Naive B cell (primary cell): ENCODE measurements at regions not wholly inside any gene's neighbourhood (a gene's known extent, or its start where the extent isn't known, plus 50 kb on each side); places are given as distances from the start of the nearest gene placed in this dataset.
A peak's percentile ranks its signal among the peaks of the same experiment; 100 is the strongest.
"Not testable (repeated sequence)": the region's sequence is repeated elsewhere in the genome, so short reads cannot be mapped to it uniquely, and the experiment has no call there.

Experiments used
- ATAC-seq, 2 donors: fragments of 150-1000 bp; cut with Tn5 transposase; 2 replicates each; pipeline ENCODE4 v1.10.0; 2021; ENCODE audit warnings: low read depth in 2 of 2, mild to moderate bottlenecking in 2 of 2, moderate library complexity in 2 of 2
- DNase-seq: peaks from one replicate; pipeline ENCODE4 v3.0.0; 2022
- H3K27ac Mint-ChIP-seq, 6 donors: one replicate each; pipeline ENCODE4 v1.8.0; 2020 to 2022; ENCODE audit warnings: mild to moderate bottlenecking in 6 of 6, mixed read lengths in 6 of 6, moderate library complexity in 5 of 6, inconsistent platforms in 2 of 6
- H3K27me3 Mint-ChIP-seq, 3 donors: one replicate each; pipeline ENCODE4 v1.8.0; 2021 to 2022; ENCODE audit warnings: mixed read lengths in 3 of 3, mild to moderate bottlenecking in 1 of 3
- H3K36me3 Mint-ChIP-seq, 2 donors: one replicate each; pipeline ENCODE4 v1.8.0; 2020 to 2022; ENCODE audit warnings: mixed read lengths in 2 of 2, inconsistent platforms in 1 of 2, mild to moderate bottlenecking in 1 of 2
- H3K4me1 Mint-ChIP-seq, 3 donors: one replicate each; pipeline ENCODE4 v1.8.0; 2020 to 2022; ENCODE audit warnings: mixed read lengths in 3 of 3, inconsistent platforms in 1 of 3, mild to moderate bottlenecking in 1 of 3, moderate library complexity in 1 of 3
- H3K4me3 Mint-ChIP-seq, 8 donors: one replicate each; pipeline ENCODE4 v1.8.0; 2020 to 2022; ENCODE audit warnings: mild to moderate bottlenecking in 8 of 8, mixed read lengths in 8 of 8, moderate library complexity in 8 of 8, inconsistent platforms in 2 of 8
- H3K9me3 Mint-ChIP-seq, 7 donors: one replicate each; pipeline ENCODE4 v1.8.0; 2020 to 2022; ENCODE audit warnings: mixed read lengths in 7 of 7, mild to moderate bottlenecking in 5 of 7, inconsistent platforms in 2 of 7, moderate library complexity in 1 of 7

- Mint-ChIP-seq H3K36me3 (peaks cover 8 to 19% of the 10 kb centered on the region in 2 donors), H3K4me1 (peaks cover 0 to 11% (median 5%) of the 10 kb centered on the region in 3 donors), H3K4me3 (no peak overlapping the region), H3K27ac (no peak overlapping the region), H3K27me3 (no peaks in the 10 kb centered on the region), H3K9me3 (no peaks in the 10 kb centered on the region)
- ATAC-seq (no peak), DNase-seq (no peak)
Observed at GRCh38 chr16:27628241-27628942, 78.4 kb downstream of the KATNIP start.

GRCh38 chr16:27628943-27629462 is 79.1 kb downstream of the KATNIP start:
- not testable (repeated sequence) for H3K4me3 Mint-ChIP-seq, H3K9me3 Mint-ChIP-seq, H3K27me3 Mint-ChIP-seq, H3K4me1 Mint-ChIP-seq, ATAC-seq, DNase-seq, H3K27ac Mint-ChIP-seq
- H3K36me3 Mint-ChIP-seq: peaks cover 8 to 19% of the 10 kb centered on the region in 2 donors

- Mint-ChIP-seq H3K9me3 (no peaks in the 10 kb centered on the region), H3K36me3 (peaks cover 12 to 26% of the 10 kb centered on the region in 2 donors), H3K27ac (no peak overlapping the region), H3K4me1 (no peaks in the 10 kb centered on the region), H3K27me3 (no peaks in the 10 kb centered on the region), H3K4me3 (peak overlapping the region in 1 of 8 donors; percentile 30)
- no peak for DNase-seq
- ATAC-seq: no peak
Observed at GRCh38 chr16:27632216-27632615, 82.3 kb downstream of the KATNIP start.

- Mint-ChIP-seq H3K4me3 (no peak overlapping the region), H3K27me3 (no peaks in the 10 kb centered on the region), H3K4me1 (no peaks in the 10 kb centered on the region), H3K27ac (no peak overlapping the region), H3K36me3 (peaks cover 22 to 26% of the 10 kb centered on the region in 2 donors), H3K9me3 (no peaks in the 10 kb centered on the region)
- no peak for ATAC-seq
- DNase-seq: no peak
Observed at GRCh38 chr16:27633221-27633620, 83.3 kb downstream of the KATNIP start.

- Mint-ChIP-seq H3K4me3 (no peak overlapping the region), H3K27ac (no peak overlapping the region), H3K4me1 (no peaks in the 10 kb centered on the region), H3K27me3 (no peaks in the 10 kb centered on the region), H3K36me3 (peaks cover 22 to 26% of the 10 kb centered on the region in 2 donors), H3K9me3 (no peaks in the 10 kb centered on the region)
- ATAC-seq (no peak), DNase-seq (no peak)
Observed at GRCh38 chr16:27633721-27634120, 83.8 kb downstream of the KATNIP start.

GRCh38 chr16:27634779-27635178 is 84.8 kb downstream of the KATNIP start:
- ATAC-seq (no peak), DNase-seq (no peak)
- no peak overlapping the region for H3K4me3 Mint-ChIP-seq
- no peaks in the 10 kb centered on the region for H3K9me3 Mint-ChIP-seq
- no peaks in the 10 kb centered on the region for H3K27me3 Mint-ChIP-seq
- H3K36me3 Mint-ChIP-seq: peaks cover 22 to 26% of the 10 kb centered on the region in 2 donors
- no peak overlapping the region for H3K27ac Mint-ChIP-seq
- peaks cover 0 to 3% (median 0%) of the 10 kb centered on the region in 3 donors for H3K4me1 Mint-ChIP-seq

- Mint-ChIP-seq H3K9me3 (peaks cover 0 to 3% (median 0%) of the 10 kb centered on the region in 7 donors), H3K4me3 (no peak overlapping the region), H3K36me3 (peaks cover 15 to 28% of the 10 kb centered on the region in 2 donors), H3K27me3 (no peaks in the 10 kb centered on the region), H3K4me1 (peaks cover 0 to 3% (median 0%) of the 10 kb centered on the region in 3 donors), H3K27ac (no peak overlapping the region)
- no peak for ATAC-seq
- DNase-seq: no peak
Observed at GRCh38 chr16:27636453-27637240, 86.7 kb downstream of the KATNIP start.

- Mint-ChIP-seq H3K27ac (no peak overlapping the region), H3K36me3 (peaks cover 7 to 26% of the 10 kb centered on the region in 2 donors), H3K4me3 (no peak overlapping the region), H3K4me1 (peaks cover 0 to 3% (median 0%) of the 10 kb centered on the region in 3 donors), H3K9me3 (peaks cover 0 to 5% (median 1%) of the 10 kb centered on the region in 7 donors), H3K27me3 (no peaks in the 10 kb centered on the region)
- DNase-seq (no peak), ATAC-seq (no peak)
Observed at GRCh38 chr16:27638833-27639560, 89.1 kb downstream of the KATNIP start.

GRCh38 chr16:27639561-27640276 is 89.8 kb downstream of the KATNIP start:
- peaks cover 0 to 3% (median 0%) of the 10 kb centered on the region in 3 donors for H3K4me1 Mint-ChIP-seq
- no peaks in the 10 kb centered on the region for H3K27me3 Mint-ChIP-seq
- peaks cover 9 to 26% of the 10 kb centered on the region in 2 donors for H3K36me3 Mint-ChIP-seq
- peaks cover 0 to 5% (median 1%) of the 10 kb centered on the region in 7 donors for H3K9me3 Mint-ChIP-seq
- no peak for DNase-seq
- H3K27ac Mint-ChIP-seq: peak overlapping the region in 1 of 6 donors; percentile 52
- no peak overlapping the region for H3K4me3 Mint-ChIP-seq
- no peak for ATAC-seq

GRCh38 chr16:27640277-27640600 is 90.3 kb downstream of the KATNIP start:
- DNase-seq (no peak), ATAC-seq (no peak)
- peaks cover 0 to 3% (median 0%) of the 10 kb centered on the region in 3 donors for H3K4me1 Mint-ChIP-seq
- no peaks in the 10 kb centered on the region for H3K27me3 Mint-ChIP-seq
- H3K9me3 Mint-ChIP-seq: peaks cover 0 to 5% (median 1%) of the 10 kb centered on the region in 7 donors
- peaks cover 6 to 26% of the 10 kb centered on the region in 2 donors for H3K36me3 Mint-ChIP-seq
- H3K27ac Mint-ChIP-seq: no peak overlapping the region
- H3K4me3 Mint-ChIP-seq: no peak overlapping the region

GRCh38 chr16:27641260-27641659 is 91.3 kb downstream of the KATNIP start:
- peaks cover 0 to 5% (median 1%) of the 10 kb centered on the region in 7 donors for H3K9me3 Mint-ChIP-seq
- peak overlapping the region in 1 of 6 donors; percentile 30 for H3K27ac Mint-ChIP-seq
- peaks cover 0 to 3% (median 0%) of the 10 kb centered on the region in 3 donors for H3K4me1 Mint-ChIP-seq
- H3K4me3 Mint-ChIP-seq: peak overlapping the region in 1 of 8 donors; percentile 23
- H3K36me3 Mint-ChIP-seq: peaks cover 6 to 26% of the 10 kb centered on the region in 2 donors
- no peak for ATAC-seq
- no peak for DNase-seq
- no peaks in the 10 kb centered on the region for H3K27me3 Mint-ChIP-seq

- H3K4me3 Mint-ChIP-seq, H3K27me3 Mint-ChIP-seq, ATAC-seq, DNase-seq, H3K9me3 Mint-ChIP-seq, H3K27ac Mint-ChIP-seq, H3K4me1 Mint-ChIP-seq: not testable (repeated sequence)
- peaks cover 6 to 26% of the 10 kb centered on the region in 2 donors for H3K36me3 Mint-ChIP-seq
Observed at GRCh38 chr16:27641734-27642415, 91.9 kb downstream of the KATNIP start.
